GM23338 (cell line): ENCODE measurements at regions not wholly inside any gene's neighbourhood (a gene's known extent, or its start where the extent isn't known, plus 50 kb on each side); places are given as distances from the start of the nearest gene placed in this dataset.

ENCODE experiments used
- ATAC-seq: fragments of 200-7000 bp; cut with Tn5 transposase; 3 replicates; pipeline ENCODE4 v1.9.1; 2020
- DNase-seq: peaks from one replicate; pipeline ENCODE4 v3.0.0-alpha.2; 2015; ENCODE audit warnings: low spot score
- H2AFZ ChIP-seq: fragments of 200-600 bp; sonication (generic); 2 replicates; pipeline ENCODE4 v1.8.0; 2016; ENCODE audit warnings: antibody characterized with exemption, mild to moderate bottlenecking, moderate library complexity
- H3F3A ChIP-seq: fragments of 200-600 bp; sonication (generic); replicated peaks from 2 replicates; pipeline ENCODE4 v1.8.0; 2017; ENCODE audit warnings: antibody characterized with exemption, mixed run types, low read depth
- H3K27ac ChIP-seq: fragments of 200-600 bp; sonication (generic); 2 replicates; pipeline ENCODE4 v1.6.1; 2016; ENCODE audit warnings: low read depth
- H3K27me3 ChIP-seq: fragments of 200-600 bp; sonication (generic); 2 replicates; pipeline ENCODE4 v1.8.0; 2016; ENCODE audit warnings: mild to moderate bottlenecking, mixed run types, moderate library complexity; ENCODE audit not compliant: insufficient read depth
- H3K36me3 ChIP-seq: fragments of 200-600 bp; sonication (generic); 2 replicates; pipeline ENCODE4 v1.8.0; 2016; ENCODE audit warnings: mild to moderate bottlenecking; ENCODE audit not compliant: insufficient read depth
- H3K4me1 ChIP-seq: fragments of 200-600 bp; sonication (generic); 2 replicates; pipeline ENCODE4 v1.8.0; 2016; ENCODE audit warnings: mild to moderate bottlenecking, moderate library complexity; ENCODE audit not compliant: insufficient read depth
- H3K4me2 ChIP-seq: fragments of 200-600 bp; sonication (generic); 2 replicates; pipeline ENCODE4 v1.7.1; 2017; ENCODE audit warnings: mixed run types
- H3K4me3 ChIP-seq: fragments of 200-600 bp; sonication (generic); 2 replicates; pipeline ENCODE4 v1.6.1; 2016; ENCODE audit warnings: mixed run types
- H3K79me2 ChIP-seq: fragments of 200-600 bp; sonication (generic); replicated peaks from 2 replicates; pipeline ENCODE4 v1.8.0; 2017; ENCODE audit warnings: mild to moderate bottlenecking; ENCODE audit not compliant: insufficient read depth
- H3K9me2 ChIP-seq: fragments of 200-600 bp; sonication (generic); 2 replicates; pipeline ENCODE4 v1.8.0; 2017; ENCODE audit not compliant: insufficient read depth
- H4K20me1 ChIP-seq: fragments of 200-600 bp; sonication (generic); replicated peaks from 2 replicates; pipeline ENCODE4 v1.8.0; 2017; ENCODE audit warnings: mild to moderate bottlenecking; ENCODE audit not compliant: insufficient read depth
- H3K27ac Mint-ChIP-seq: 2 replicates; pipeline ENCODE4 v1.8.0; 2020; ENCODE audit warnings: inconsistent platforms, mild to moderate bottlenecking, moderate library complexity, mixed read lengths
- H3K27me3 Mint-ChIP-seq: 3 replicates; pipeline ENCODE4 v1.8.0; 2022; ENCODE audit warnings: low read depth, mild to moderate bottlenecking, moderate library complexity, mixed read lengths, inconsistent platforms; ENCODE audit not compliant: insufficient read depth, poor library complexity
- H3K36me3 Mint-ChIP-seq: 3 replicates; pipeline ENCODE4 v1.8.0; 2021; ENCODE audit warnings: low read depth, mild to moderate bottlenecking, inconsistent platforms, moderate library complexity, mixed read lengths
- H3K4me1 Mint-ChIP-seq: 3 replicates; pipeline ENCODE4 v1.8.0; 2020; ENCODE audit warnings: mild to moderate bottlenecking, inconsistent platforms, mixed read lengths
- H3K4me3 Mint-ChIP-seq: 3 replicates; pipeline ENCODE4 v1.8.0; 2021; ENCODE audit warnings: moderate library complexity, mild to moderate bottlenecking, inconsistent platforms, mixed read lengths
- H3K9me3 Mint-ChIP-seq: 3 replicates; pipeline ENCODE4 v1.8.0; 2020; ENCODE audit warnings: moderate library complexity, mild to moderate bottlenecking, inconsistent platforms, mixed read lengths
- CREB1 ChIP-seq: fragments of 250-450 bp; sonication (Bioruptor Pico); IDR thresholded peaks from 2 replicates; pipeline ENCODE4 v1.5.0; 2020; ENCODE audit warnings: low read depth, mild to moderate bottlenecking, moderate library complexity
- ETS1 ChIP-seq: IDR thresholded peaks from 2 replicates; pipeline ENCODE4 v1.6.1; 2016; ENCODE audit warnings: antibody characterized with exemption
- EZH2phosphoT487 ChIP-seq: fragments of 200-600 bp; sonication (generic); IDR thresholded peaks from one replicate; pipeline ENCODE4 v1.8.1; 2018; ENCODE audit warnings: antibody characterized with exemption; ENCODE audit not compliant: unreplicated experiment
- NANOG ChIP-seq: IDR thresholded peaks from 2 replicates; pipeline ENCODE4 v1.6.1; 2016; ENCODE audit warnings: antibody characterized with exemption, borderline replicate concordance
- POLR2AphosphoS5 ChIP-seq: IDR thresholded peaks from 2 replicates; pipeline ENCODE4 v1.6.1; 2016; ENCODE audit warnings: antibody characterized with exemption, low read depth
- STAT1 ChIP-seq: IDR thresholded peaks from one replicate; pipeline ENCODE4 v1.6.1; 2016; ENCODE audit warnings: antibody characterized with exemption; ENCODE audit not compliant: unreplicated experiment
- ZNF462 ChIP-seq: fragments of 250-450 bp; sonication (Bioruptor Pico); IDR thresholded peaks from 2 replicates; pipeline ENCODE4 v1.5.0; 2020; ENCODE audit warnings: mild to moderate bottlenecking, moderate library complexity

- Mint-ChIP-seq H3K4me1 (peaks cover 4% of the 10 kb centered on the region; the same call in 2 of the 3 replicates), H3K9me3 (peaks cover 8% of the 10 kb centered on the region; the same call in 2 of the 3 replicates), H3K36me3 (no peaks in the 10 kb centered on the region), H3K27me3 (peaks cover 44% of the 10 kb centered on the region), H3K27ac (no peak overlapping the region), H3K4me3 (no peak overlapping the region)
- no peaks in the 10 kb centered on the region for H3K79me2 ChIP-seq
- H3K27me3 ChIP-seq, result peaks cover 52% of the 10 kb centered on the region
- H3K4me2 ChIP-seq, result peak overlapping the region; percentile 71
- H3K4me3 ChIP-seq, result peak overlapping the region; percentile 42
- no peak overlapping the region for H3K27ac ChIP-seq
- peaks cover 17% of the 10 kb centered on the region for H3K4me1 ChIP-seq
- no peaks in the 10 kb centered on the region for H4K20me1 ChIP-seq
- DNase-seq, result no peak
- 0 out of 2 replicates have a peak, but pooled peaks cover 2% of the 10 kb centered on the region for H3F3A ChIP-seq
- no peaks in the 10 kb centered on the region for H3K36me3 ChIP-seq
- TF ChIP-seq STAT1 (no peak), EZH2phosphoT487 (no peak)
- ATAC-seq, result no peak
- no peaks in the 10 kb centered on the region for H3K9me2 ChIP-seq
- H2AFZ ChIP-seq, result no peak overlapping the region
Observed at GRCh38 chr20:63100174-63100925, 93.6 kb upstream of the BHLHE23 start.

- Histone ChIP-seq H3K9me2 (no peaks in the 10 kb centered on the region), H3K27ac (no peak overlapping the region), H3K36me3 (no peaks in the 10 kb centered on the region), H3K4me2 (peak overlapping the region; percentile 71), H3K4me1 (peaks cover 17% of the 10 kb centered on the region), H3K4me3 (peak overlapping the region; percentile 42), H2AFZ (0 out of 2 replicates have a peak overlapping the region, but pooled peaks have one; percentile 56), H3K79me2 (no peaks in the 10 kb centered on the region), H4K20me1 (no peaks in the 10 kb centered on the region), H3F3A (0 out of 2 replicates have a peak, but pooled peaks cover 2% of the 10 kb centered on the region), H3K27me3 (peaks cover 52% of the 10 kb centered on the region)
- ATAC-seq (peak; percentile 8; the same call in 1 of the 3 replicates), DNase-seq (no peak)
- H3K27me3 Mint-ChIP-seq, result peaks cover 43% of the 10 kb centered on the region
- no peaks in the 10 kb centered on the region for H3K36me3 Mint-ChIP-seq
- no peak for TF ChIP-seq ETS1
- no peak for TF ChIP-seq ZNF462 (CRISPR knock-in tag)
- no peak for TF ChIP-seq POLR2AphosphoS5
- no peak for TF ChIP-seq NANOG
- no peak for TF ChIP-seq CREB1 (CRISPR knock-in tag)
- TF ChIP-seq STAT1, result no peak
- no peak for TF ChIP-seq EZH2phosphoT487
- H3K4me3 Mint-ChIP-seq, result no peak overlapping the region
- H3K9me3 Mint-ChIP-seq, result peaks cover 8% of the 10 kb centered on the region; the same call in 2 of the 3 replicates
- H3K27ac Mint-ChIP-seq, result no peak overlapping the region
- H3K4me1 Mint-ChIP-seq, result peaks cover 4% of the 10 kb centered on the region; the same call in 2 of the 3 replicates
Observed at GRCh38 chr20:63099456-63100173, 92.9 kb upstream of the BHLHE23 start.
